SH-SY5Y (cell line): ENCODE measurements at regions not wholly inside any gene's neighbourhood (a gene's known extent, or its start where the extent isn't known, plus 50 kb on each side); places are given as distances from the start of the nearest gene placed in this dataset.

Source experiments
- GATA2 ChIP-seq: IDR thresholded peaks from 2 replicates; pipeline ENCODE4 v1.6.1; 2011; ENCODE audit warnings: mild to moderate bottlenecking, low read depth, low read length
- GATA3 ChIP-seq: IDR thresholded peaks from 2 replicates; pipeline ENCODE4 v1.6.1; 2011; ENCODE audit warnings: low read depth, mild to moderate bottlenecking, low read length, moderate library complexity

GRCh38 chr13:97648881-97649224, 214.9 kb downstream of the RAP2A start:
- TF ChIP-seq GATA2: no peak
- no peak for TF ChIP-seq GATA3
